Thyroid gland (tissue), 4 donors: ENCODE measurements at regions not wholly inside any gene's neighbourhood (a gene's known extent, or its start where the extent isn't known, plus 50 kb on each side); places are given as distances from the start of the nearest gene placed in this dataset.
"Not testable (repeated sequence)": the region's sequence is repeated elsewhere in the genome, so short reads cannot be mapped to it uniquely, and the experiment has no call there.

Source experiments
- DNase-seq, 2 donors: peaks; one replicate each; pipeline ENCODE4 v3.0.0-alpha.2; 2019
- H3K27ac ChIP-seq, 3 donors: fragments of 200-600 bp; sonication (generic); 1 replicate in 2 of 3; 2 replicates in 1 of 3; pipeline ENCODE4 v1.5.1; 2016 to 2019; ENCODE audit warnings: mild to moderate bottlenecking in 1 of 3, moderate library complexity in 1 of 3
- H3K27me3 ChIP-seq: fragments of 200-600 bp; sonication (generic); one replicate; pipeline ENCODE4 v1.5.1; 2019
- H3K36me3 ChIP-seq, 2 donors: fragments of 200-600 bp; sonication (generic); one replicate each; pipeline ENCODE4 v1.5.1; 2016 to 2019
- H3K4me1 ChIP-seq, 2 donors: fragments of 200-600 bp; sonication (generic); one replicate each; pipeline ENCODE4 v1.5.1; 2017 to 2019
- H3K4me3 ChIP-seq, 3 donors: fragments of 200-600 bp; sonication (generic); replicated peaks in 1 of 3; 1 replicate in 2 of 3; 2 replicates in 1 of 3; pipeline ENCODE4 v1.5.1; 2016; ENCODE audit warnings: mild to moderate bottlenecking in 1 of 3
- H3K9me3 ChIP-seq: fragments of 200-600 bp; sonication (generic); one replicate; pipeline ENCODE4 v1.5.1; 2017
- POLR2A ChIP-seq, 2 donors: fragments of 450-650 bp; IDR thresholded peaks; one replicate each; pipeline ENCODE4 v1.6.1; 2017; ENCODE audit warnings: antibody characterized with exemption in 2 of 2, mild to moderate bottlenecking in 2 of 2, moderate library complexity in 1 of 2
- WGBS, 2 donors: methylation state at CpG; one replicate each; pipeline ENCODE4 v1.1.5; 2017; 5-methylcytosine and 5-hydroxymethylcytosine counted together
- intact Hi-C: fragments of 100-400 bp; cut with DNase I; formaldehyde crosslinking; loops from one replicate; pipeline ENCODE4 v1.15.1; 2023
- TF ChIP-seq, protein P1 (sequence below), 6 experiments: fragments of 200-600 bp in 3 of 6; fragments of 450-650 bp in 3 of 6; sonication (generic) in 3 of 6; IDR thresholded peaks; one replicate each; pipeline ENCODE4 v1.5.1; 2016 to 2019; ENCODE audit warnings: antibody characterized with exemption in 6 of 6, mild to moderate bottlenecking in 2 of 6, inconsistent platforms in 1 of 6, moderate library complexity in 1 of 6

DNA sequence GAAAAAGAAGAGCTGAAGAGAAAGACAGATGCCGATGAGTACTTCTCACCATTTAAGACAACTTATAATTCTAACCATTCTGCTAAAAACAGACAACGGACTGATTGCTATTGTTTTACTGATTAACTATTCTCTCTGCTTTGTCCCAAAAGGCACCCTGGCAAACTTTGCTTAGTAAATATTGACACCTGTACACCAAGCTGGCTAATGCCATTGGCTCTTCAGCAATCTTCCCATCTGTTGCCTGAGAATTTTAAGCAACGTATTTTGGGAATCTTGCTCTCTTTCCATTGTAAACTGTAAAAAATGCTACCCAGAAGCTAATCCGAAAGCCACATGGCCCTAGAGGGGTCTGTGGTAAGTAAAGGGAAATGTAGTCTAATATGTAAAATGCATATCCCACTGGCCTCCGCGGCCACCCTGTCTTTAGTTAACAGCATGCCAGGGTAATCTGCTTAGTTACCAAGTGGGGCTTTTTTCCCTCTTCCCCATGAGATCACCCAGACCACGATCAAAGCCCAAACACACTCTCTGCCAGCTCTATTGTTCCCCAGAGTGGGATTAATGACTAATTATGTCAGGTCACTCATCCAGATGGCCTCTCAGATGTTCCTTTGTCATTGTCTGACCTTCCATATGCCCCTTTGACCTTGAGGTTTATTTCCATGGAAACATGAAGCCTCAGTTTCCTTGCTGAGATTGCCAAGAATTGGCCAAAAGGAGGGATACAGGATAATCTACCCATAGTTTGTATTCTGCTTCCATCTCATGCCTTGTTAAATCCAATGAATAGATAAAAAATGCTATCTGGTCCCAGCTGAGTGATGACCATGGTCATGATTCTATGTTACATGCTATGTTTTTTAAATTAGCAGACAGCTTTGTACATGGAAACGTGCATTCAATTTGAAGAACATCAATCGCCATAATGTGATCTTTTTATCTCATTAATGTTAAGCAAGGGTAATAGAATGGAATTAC is 216.4 kb upstream of the MCHR2 start:
- Histone ChIP-seq H3K9me3 (no peaks in the 10 kb centered on the region), H3K27me3 (no peaks in the 10 kb centered on the region), H3K36me3 (no peaks in the 10 kb centered on the region), H3K4me1 (no peaks in the 10 kb centered on the region), H3K27ac (no peak overlapping the region), H3K4me3 (no peak overlapping the region)
- TF ChIP-seq POLR2A (IDR thresholded peaks at IDR 0.05), result no peak
- TF ChIP-seq, protein P1, sequence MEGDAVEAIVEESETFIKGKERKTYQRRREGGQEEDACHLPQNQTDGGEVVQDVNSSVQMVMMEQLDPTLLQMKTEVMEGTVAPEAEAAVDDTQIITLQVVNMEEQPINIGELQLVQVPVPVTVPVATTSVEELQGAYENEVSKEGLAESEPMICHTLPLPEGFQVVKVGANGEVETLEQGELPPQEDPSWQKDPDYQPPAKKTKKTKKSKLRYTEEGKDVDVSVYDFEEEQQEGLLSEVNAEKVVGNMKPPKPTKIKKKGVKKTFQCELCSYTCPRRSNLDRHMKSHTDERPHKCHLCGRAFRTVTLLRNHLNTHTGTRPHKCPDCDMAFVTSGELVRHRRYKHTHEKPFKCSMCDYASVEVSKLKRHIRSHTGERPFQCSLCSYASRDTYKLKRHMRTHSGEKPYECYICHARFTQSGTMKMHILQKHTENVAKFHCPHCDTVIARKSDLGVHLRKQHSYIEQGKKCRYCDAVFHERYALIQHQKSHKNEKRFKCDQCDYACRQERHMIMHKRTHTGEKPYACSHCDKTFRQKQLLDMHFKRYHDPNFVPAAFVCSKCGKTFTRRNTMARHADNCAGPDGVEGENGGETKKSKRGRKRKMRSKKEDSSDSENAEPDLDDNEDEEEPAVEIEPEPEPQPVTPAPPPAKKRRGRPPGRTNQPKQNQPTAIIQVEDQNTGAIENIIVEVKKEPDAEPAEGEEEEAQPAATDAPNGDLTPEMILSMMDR (IDR thresholded peaks at IDR 0.05), result no peak
- no peak for DNase-seq
- intact Hi-C loops, result no loop called here
- 54 to 58% methylated on average over 9 of the region's 9 CpGs for WGBS, 2 donors

GRCh38 chr6:100209323-100210136 is 215.5 kb upstream of the MCHR2 start:
- Histone ChIP-seq H3K4me1 (no peaks in the 10 kb centered on the region), H3K9me3 (no peaks in the 10 kb centered on the region), H3K4me3 (no peak overlapping the region), H3K27ac (no peak overlapping the region), H3K27me3 (no peaks in the 10 kb centered on the region), H3K36me3 (no peaks in the 10 kb centered on the region)
- WGBS, 2 donors, result 78 to 87% methylated on average over 2 of the region's 2 CpGs
- no peak for DNase-seq
- intact Hi-C loops, result no loop called here
- no peak for TF ChIP-seq POLR2A (IDR thresholded peaks at IDR 0.05)
- TF ChIP-seq, protein P1 (IDR thresholded peaks at IDR 0.05), result no peak

- Histone ChIP-seq H3K36me3 (no peaks in the 10 kb centered on the region), H3K4me3 (no peak overlapping the region), H3K4me1 (no peaks in the 10 kb centered on the region), H3K27me3 (no peaks in the 10 kb centered on the region), H3K27ac (no peak overlapping the region), H3K9me3 (no peaks in the 10 kb centered on the region)
- no peak for DNase-seq
- no peak for TF ChIP-seq POLR2A (IDR thresholded peaks at IDR 0.05)
- TF ChIP-seq, protein P1 (IDR thresholded peaks at IDR 0.05), result no peak
- WGBS, 2 donors, result 77 to 86% methylated on average over 3 of the region's 3 CpGs
- intact Hi-C loops, result no loop called here
Observed at GRCh38 chr6:100203400-100203799, 209.4 kb upstream of the MCHR2 start.

GRCh38 chr6:100202417-100203194 is 208.6 kb upstream of the MCHR2 start:
- H3K27ac ChIP-seq, result no peak overlapping the region
- H3K4me3 ChIP-seq, result no peak overlapping the region

GRCh38 chr6:100196214-100196982 is 202.4 kb upstream of the MCHR2 start:
- H3K36me3 ChIP-seq, DNase-seq, intact Hi-C loops, H3K9me3 ChIP-seq, H3K27ac ChIP-seq, H3K4me3 ChIP-seq, H3K4me1 ChIP-seq, H3K27me3 ChIP-seq: not testable (repeated sequence)
- 89 to 97% methylated on average over 31 to 33 of the region's 37 CpGs for WGBS, 2 donors

More at GRCh38 chr6:100202417-100203194, 208.6 kb upstream of the MCHR2 start:
- no peaks in the 10 kb centered on the region for H3K9me3 ChIP-seq
- H3K36me3 ChIP-seq, result no peaks in the 10 kb centered on the region
- no peaks in the 10 kb centered on the region for H3K4me1 ChIP-seq
- DNase-seq, result no peak
- intact Hi-C loops, result no loop called here
- WGBS, 2 donors, result 69 to 71% methylated on average over 2 of the region's 2 CpGs
- no peak for TF ChIP-seq POLR2A (IDR thresholded peaks at IDR 0.05)
- TF ChIP-seq, protein P1 (IDR thresholded peaks at IDR 0.05), result no peak
- no peaks in the 10 kb centered on the region for H3K27me3 ChIP-seq

GRCh38 chr6:100195244-100195643 is 201.2 kb upstream of the MCHR2 start:
- intact Hi-C loops, H3K27me3 ChIP-seq: not testable (repeated sequence)
- 90 to 92% methylated on average over 2 of the region's 2 CpGs for WGBS, 2 donors

More at GRCh38 chr6:100195244-100195643, 201.2 kb upstream of the MCHR2 start:
- H3K4me1 ChIP-seq, H3K4me3 ChIP-seq, DNase-seq, H3K36me3 ChIP-seq, H3K9me3 ChIP-seq, H3K27ac ChIP-seq: not testable (repeated sequence)
